ENCODE measurements at regions not wholly inside any gene's neighbourhood (a gene's known extent, or its start where the extent isn't known, plus 50 kb on each side); places are given as distances from the start of the nearest gene placed in this dataset.
"Not testable (repeated sequence)": the region's sequence is repeated elsewhere in the genome, so short reads cannot be mapped to it uniquely, and the experiment has no call there.

GRCh38 chr4:169934794-169935429 lies 91.3 kb downstream of the MFAP3L start:
- no peak for DNase-seq

- no peak for DNase-seq
These were observed 92.7 kb downstream of the MFAP3L start for GRCh38 chr4:169933531-169933930.

GRCh38 chr4:169931964-169932363 lies 94.2 kb downstream of the MFAP3L start:
- DNase-seq = no peak

- DNase-seq = not testable (repeated sequence)
These were observed 95.4 kb downstream of the MFAP3L start for GRCh38 chr4:169930755-169931154.

- no peak for DNase-seq
These were observed 98.9 kb downstream of the MFAP3L start for GRCh38 chr4:169927280-169927679.

GRCh38 chr4:169925678-169926077 lies 100.5 kb downstream of the MFAP3L start:
- DNase-seq = no peak

GRCh38 chr4:169922632-169923276 lies 103.4 kb downstream of the MFAP3L start:
- no peak for DNase-seq

GRCh38 chr4:169921732-169922131 lies 104.5 kb downstream of the MFAP3L start:
- DNase-seq = no peak

GRCh38 chr4:169921237-169921636 lies 105.0 kb downstream of the MFAP3L start:
- DNase-seq = no peak

GRCh38 chr4:169919194-169920124 lies 106.7 kb downstream of the MFAP3L start:
- DNase-seq = not testable (repeated sequence)

GRCh38 chr4:169915545-169915944 lies 110.7 kb downstream of the MFAP3L start:
- no peak for DNase-seq

GRCh38 chr4:169914866-169915265 lies 111.3 kb downstream of the MFAP3L start:
- no peak for DNase-seq

GRCh38 chr4:169912996-169913395 lies 113.2 kb downstream of the MFAP3L start:
- no peak for DNase-seq

- DNase-seq = no peak
These were observed 116.3 kb downstream of the MFAP3L start for GRCh38 chr4:169909897-169910296.

GRCh38 chr4:169909479-169909878 lies 116.7 kb downstream of the MFAP3L start:
- no peak for DNase-seq

GRCh38 chr4:169907705-169908104 lies 118.5 kb downstream of the MFAP3L start:
- no peak for DNase-seq

- DNase-seq = no peak
These were observed 119.4 kb downstream of the MFAP3L start for GRCh38 chr4:169906821-169907220.

- DNase-seq = no peak
These were observed 120.1 kb downstream of the MFAP3L start for GRCh38 chr4:169906104-169906503.

GRCh38 chr4:169902658-169903345 lies 123.4 kb downstream of the MFAP3L start:
- DNase-seq = no peak

GRCh38 chr4:169900241-169900845 lies 125.9 kb downstream of the MFAP3L start:
- DNase-seq = no peak

GRCh38 chr4:169899295-169899694 lies 126.9 kb downstream of the MFAP3L start:
- no peak for DNase-seq

GRCh38 chr4:169898095-169898494 lies 128.1 kb downstream of the MFAP3L start:
- no peak for DNase-seq

GRCh38 chr4:169894767-169895166 lies 131.4 kb downstream of the MFAP3L start:
- not testable (repeated sequence) for DNase-seq
